ENCODE measurements at regions not wholly inside any gene's neighbourhood (a gene's known extent, or its start where the extent isn't known, plus 50 kb on each side); places are given as distances from the start of the nearest gene placed in this dataset.

DNA sequence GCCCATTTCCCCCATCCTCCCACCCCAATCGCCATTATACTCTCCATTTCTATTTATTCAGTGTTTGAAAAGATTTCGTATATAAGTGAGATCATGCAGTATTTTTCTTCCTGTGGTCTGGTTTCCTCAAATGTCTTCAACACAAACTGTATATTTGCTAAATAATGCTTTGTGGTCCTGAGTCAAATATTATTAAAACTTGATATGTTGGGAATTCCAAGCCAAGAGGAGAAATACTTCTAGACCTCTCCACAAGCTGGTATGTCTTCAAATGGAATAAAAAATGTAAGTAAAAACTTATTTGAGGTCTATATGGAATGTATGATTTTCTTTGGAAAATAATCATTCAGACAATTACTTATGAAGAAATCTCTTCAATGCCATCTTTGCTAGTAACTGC is 122.5 kb upstream of the TSC22D2 start:
- TF ChIP-seq, protein P1, sequence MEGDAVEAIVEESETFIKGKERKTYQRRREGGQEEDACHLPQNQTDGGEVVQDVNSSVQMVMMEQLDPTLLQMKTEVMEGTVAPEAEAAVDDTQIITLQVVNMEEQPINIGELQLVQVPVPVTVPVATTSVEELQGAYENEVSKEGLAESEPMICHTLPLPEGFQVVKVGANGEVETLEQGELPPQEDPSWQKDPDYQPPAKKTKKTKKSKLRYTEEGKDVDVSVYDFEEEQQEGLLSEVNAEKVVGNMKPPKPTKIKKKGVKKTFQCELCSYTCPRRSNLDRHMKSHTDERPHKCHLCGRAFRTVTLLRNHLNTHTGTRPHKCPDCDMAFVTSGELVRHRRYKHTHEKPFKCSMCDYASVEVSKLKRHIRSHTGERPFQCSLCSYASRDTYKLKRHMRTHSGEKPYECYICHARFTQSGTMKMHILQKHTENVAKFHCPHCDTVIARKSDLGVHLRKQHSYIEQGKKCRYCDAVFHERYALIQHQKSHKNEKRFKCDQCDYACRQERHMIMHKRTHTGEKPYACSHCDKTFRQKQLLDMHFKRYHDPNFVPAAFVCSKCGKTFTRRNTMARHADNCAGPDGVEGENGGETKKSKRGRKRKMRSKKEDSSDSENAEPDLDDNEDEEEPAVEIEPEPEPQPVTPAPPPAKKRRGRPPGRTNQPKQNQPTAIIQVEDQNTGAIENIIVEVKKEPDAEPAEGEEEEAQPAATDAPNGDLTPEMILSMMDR (IDR thresholded peaks at IDR 0.05): no peak
- no peak for TF ChIP-seq POLR2A (IDR thresholded peaks at IDR 0.05)
